ENCODE measurements at regions not wholly inside any gene's neighbourhood (a gene's known extent, or its start where the extent isn't known, plus 50 kb on each side); places are given as distances from the start of the nearest gene placed in this dataset.

DNA sequence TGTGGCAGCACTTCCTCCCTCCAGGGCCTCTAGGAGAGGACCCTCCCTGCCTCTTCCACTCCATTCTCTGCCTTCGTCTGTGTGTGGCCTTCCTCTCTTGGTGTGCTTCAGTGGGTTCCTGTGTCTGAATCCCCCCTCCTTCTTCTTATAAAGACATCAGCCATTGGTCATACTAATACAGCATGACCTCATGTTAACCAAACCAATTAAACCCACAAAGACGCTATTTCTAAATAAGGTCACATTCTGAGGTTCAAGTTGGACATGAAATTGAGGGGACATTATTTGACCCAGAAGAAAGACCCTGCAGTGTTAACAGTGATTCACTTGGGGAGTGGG, 398.6 kb downstream of the SHANK2 start:
- no peaks in the 10 kb centered on the region for H3K36me3 ChIP-seq (ENCODE audit: insufficient read depth)
- peaks cover 6% of the 10 kb centered on the region; the same call in 1 of the 2 replicates for H3K9me2 ChIP-seq (ENCODE audit: insufficient read depth)
- H3K4me1 ChIP-seq (ENCODE audit: insufficient read depth): no peaks in the 10 kb centered on the region
- H3K4me2 ChIP-seq: no peak overlapping the region
- H3K27ac ChIP-seq (ENCODE audit: low read depth): no peak overlapping the region
- peaks cover 18% of the 10 kb centered on the region for H3K27me3 Mint-ChIP-seq (ENCODE audit: insufficient read depth, low read depth, poor library complexity)
- no peak overlapping the region for H2AFZ ChIP-seq
- H3K4me3 Mint-ChIP-seq: no peak overlapping the region
- no peaks in the 10 kb centered on the region; the same call in 2 of the 3 replicates for H3K36me3 Mint-ChIP-seq (ENCODE audit: low read depth)
- DNase-seq (ENCODE audit: low spot score): no peak
- no peaks in the 10 kb centered on the region for H3F3A ChIP-seq (replicated peaks; ENCODE audit: low read depth)
- H4K20me1 ChIP-seq (replicated peaks; ENCODE audit: insufficient read depth): peaks cover 9% of the 10 kb centered on the region
- H3K79me2 ChIP-seq (replicated peaks; ENCODE audit: insufficient read depth): no peaks in the 10 kb centered on the region
- no peaks in the 10 kb centered on the region; the same call in 2 of the 3 replicates for H3K9me3 Mint-ChIP-seq
- H3K4me3 ChIP-seq: no peak overlapping the region
- no peak for TF ChIP-seq JUNB (IDR thresholded peaks at IDR 0.05; ENCODE audit: unreplicated experiment)
- TF ChIP-seq CREB1 (CRISPR knock-in tag; IDR thresholded peaks at IDR 0.05; ENCODE audit: low read depth): no peak
- no peak for TF ChIP-seq ZNF331 (CRISPR knock-in tag; IDR thresholded peaks at IDR 0.05; ENCODE audit: low read depth)
- no peak for TF ChIP-seq ETS1 (IDR thresholded peaks at IDR 0.05)
- no peak for TF ChIP-seq EZH2phosphoT487 (IDR thresholded peaks at IDR 0.05; ENCODE audit: unreplicated experiment)
- TF ChIP-seq, protein P1, sequence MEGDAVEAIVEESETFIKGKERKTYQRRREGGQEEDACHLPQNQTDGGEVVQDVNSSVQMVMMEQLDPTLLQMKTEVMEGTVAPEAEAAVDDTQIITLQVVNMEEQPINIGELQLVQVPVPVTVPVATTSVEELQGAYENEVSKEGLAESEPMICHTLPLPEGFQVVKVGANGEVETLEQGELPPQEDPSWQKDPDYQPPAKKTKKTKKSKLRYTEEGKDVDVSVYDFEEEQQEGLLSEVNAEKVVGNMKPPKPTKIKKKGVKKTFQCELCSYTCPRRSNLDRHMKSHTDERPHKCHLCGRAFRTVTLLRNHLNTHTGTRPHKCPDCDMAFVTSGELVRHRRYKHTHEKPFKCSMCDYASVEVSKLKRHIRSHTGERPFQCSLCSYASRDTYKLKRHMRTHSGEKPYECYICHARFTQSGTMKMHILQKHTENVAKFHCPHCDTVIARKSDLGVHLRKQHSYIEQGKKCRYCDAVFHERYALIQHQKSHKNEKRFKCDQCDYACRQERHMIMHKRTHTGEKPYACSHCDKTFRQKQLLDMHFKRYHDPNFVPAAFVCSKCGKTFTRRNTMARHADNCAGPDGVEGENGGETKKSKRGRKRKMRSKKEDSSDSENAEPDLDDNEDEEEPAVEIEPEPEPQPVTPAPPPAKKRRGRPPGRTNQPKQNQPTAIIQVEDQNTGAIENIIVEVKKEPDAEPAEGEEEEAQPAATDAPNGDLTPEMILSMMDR (conservative IDR thresholded peaks at IDR 0.05; ENCODE audit: low read depth in 2 of 2): no peak
- no peak for TF ChIP-seq ZNF462 (CRISPR knock-in tag; IDR thresholded peaks at IDR 0.05)
- H3K27ac Mint-ChIP-seq: no peak overlapping the region
- no peak for ATAC-seq
- no peaks in the 10 kb centered on the region for H3K27me3 ChIP-seq (ENCODE audit: insufficient read depth)
- H3K4me1 Mint-ChIP-seq: no peaks in the 10 kb centered on the region

Data from GM23338 (cell line).